Endothelial cell of umbilical vein (primary cell): ENCODE measurements at regions not wholly inside any gene's neighbourhood (a gene's known extent, or its start where the extent isn't known, plus 50 kb on each side); places are given as distances from the start of the nearest gene placed in this dataset.

Experiments
- BruUV-seq: library from RNA; stranded (reverse); fragments of 400-500 nt; replicated peaks from 2 replicates; lab custom pipeline; 2021; lab: Mats Ljungman, UMichigan
- CTCF ChIA-PET: fragments of 300-600, 350-600 bp; sonication (Branson Sonifier 250); formaldehyde crosslinking; loops from one replicate; lab custom pipeline; 2021; ENCODE audit warnings: antibody characterized with exemption, inconsistent platforms; lab: Charles Lee
- POLR2A ChIA-PET: fragments of 300-600, 350-600 bp; sonication (Branson Sonifier 250); formaldehyde crosslinking; loops from one replicate; lab custom pipeline; 2021; ENCODE audit warnings: antibody characterized with exemption, inconsistent platforms; lab: Charles Lee
- DNase-seq: peaks from one replicate; pipeline ENCODE4 v3.0.0-alpha.2; 2011; ENCODE audit warnings: low read depth, low spot score
- FAIRE-seq: peaks from 2 replicates; lab custom pipeline; 2011; peaks lifted over from hg19 to GRCh38; lab: Jason Lieb, UNC
- H2AFZ ChIP-seq: 2 replicates; pipeline ENCODE4 v1.6.0; 2012; ENCODE audit warnings: low read depth, low read length, control low read depth, inconsistent platforms
- H3K27ac ChIP-seq: 2 replicates; pipeline ENCODE4 v1.5.1; 2011; ENCODE audit warnings: low read depth, mild to moderate bottlenecking, control low read depth, low read length, moderate library complexity; ENCODE audit not compliant: insufficient read depth
- H3K27me3 ChIP-seq, 2 experiments: 2 replicates each; pipeline versions ENCODE4 v1.6.0 to v1.6.1; 2011; ENCODE audit warnings: low read length in 2 of 2, mixed read lengths in 1 of 2; ENCODE audit not compliant: control insufficient read depth in 2 of 2, insufficient read depth in 2 of 2
- H3K36me3 ChIP-seq, 2 experiments: 2 replicates in 1 of 2; 3 replicates in 1 of 2; pipeline ENCODE4 v1.5.1; 2011; ENCODE audit warnings: low read length in 2 of 2, mild to moderate bottlenecking in 1 of 2, moderate library complexity in 1 of 2; ENCODE audit not compliant: control insufficient read depth in 2 of 2, insufficient read depth in 2 of 2; ENCODE audit errors: extremely low read depth in 1 of 2
- H3K4me1 ChIP-seq: 3 replicates; pipeline ENCODE4 v1.5.1; 2011; ENCODE audit warnings: mild to moderate bottlenecking, low read length; ENCODE audit not compliant: control insufficient read depth, insufficient read depth; ENCODE audit errors: extremely low read depth
- H3K4me2 ChIP-seq: 2 replicates; pipeline ENCODE4 v1.6.1; 2011; ENCODE audit warnings: low read length, control low read depth, mixed read lengths; ENCODE audit not compliant: insufficient read depth
- H3K4me3 ChIP-seq, 3 experiments: fragments of 200-600 bp in 1 of 3; sonication (generic), shearing (Covaris generic) in 1 of 3; replicated peaks in 1 of 3; 2 replicates each; pipeline ENCODE4 v1.5.1; 2011 to 2016; ENCODE audit warnings: control low read depth in 3 of 3, low read length in 3 of 3, mild to moderate bottlenecking in 2 of 3, inconsistent platforms in 1 of 3, low read depth in 1 of 3, moderate library complexity in 1 of 3; ENCODE audit not compliant: insufficient read depth in 1 of 3
- H3K79me2 ChIP-seq: 2 replicates; pipeline ENCODE4 v1.6.0; 2012; ENCODE audit warnings: low read length, inconsistent platforms; ENCODE audit not compliant: control insufficient read depth, insufficient read depth
- H3K9ac ChIP-seq: replicated peaks from 2 replicates; pipeline ENCODE3; 2011; ENCODE audit warnings: low read length, control low read depth; ENCODE audit not compliant: insufficient read depth; ENCODE audit errors: extremely low read depth
- H3K9me1 ChIP-seq: replicated peaks from 3 replicates; pipeline ENCODE4 v1.6.0; 2011; ENCODE audit warnings: mild to moderate bottlenecking, low read length; ENCODE audit not compliant: control insufficient read depth, insufficient read depth; ENCODE audit errors: extremely low read depth
- H3K9me3 ChIP-seq: replicated peaks from 2 replicates; pipeline ENCODE4 v1.5.1; 2012; ENCODE audit warnings: low read length, inconsistent platforms; ENCODE audit not compliant: control insufficient read depth, insufficient read depth
- H4K20me1 ChIP-seq: replicated peaks from 2 replicates; pipeline ENCODE3; 2011; ENCODE audit warnings: mild to moderate bottlenecking, low read length; ENCODE audit not compliant: control insufficient read depth, insufficient read depth; ENCODE audit errors: extremely low read depth
- EZH2 ChIP-seq: IDR thresholded peaks from 2 replicates; pipeline ENCODE4 v1.6.1; 2012; ENCODE audit warnings: borderline replicate concordance, low read depth, mild to moderate bottlenecking, moderate library complexity, low read length, inconsistent platforms; ENCODE audit not compliant: severe bottlenecking
- FOS ChIP-seq: IDR thresholded peaks from 2 replicates; pipeline ENCODE4 v1.6.1; 2011; ENCODE audit warnings: mild to moderate bottlenecking, low read length, moderate library complexity, borderline replicate concordance; ENCODE audit not compliant: insufficient read depth
- GATA2 ChIP-seq: IDR thresholded peaks from 2 replicates; pipeline ENCODE4 v1.7.0; 2011; ENCODE audit warnings: low read depth, mild to moderate bottlenecking, moderate library complexity, mixed read lengths, low read length; ENCODE audit not compliant: insufficient read length, insufficient read depth
- JUN ChIP-seq: IDR thresholded peaks from 2 replicates; pipeline ENCODE4 v1.6.1; 2011; ENCODE audit warnings: borderline replicate concordance, low read depth; ENCODE audit not compliant: insufficient read length, insufficient read depth
- MYC ChIP-seq: IDR thresholded peaks from one replicate; pipeline ENCODE4 v1.6.1; 2011; ENCODE audit warnings: mild to moderate bottlenecking, low read depth, low read length
- POLR2A ChIP-seq: IDR thresholded peaks from 2 replicates; pipeline ENCODE4 v1.6.1; 2012; ENCODE audit warnings: low read depth, mild to moderate bottlenecking, control low read depth, low read length
- POLR2AphosphoS5 ChIP-seq: IDR thresholded peaks from 2 replicates; pipeline ENCODE4 v1.6.1; 2012; ENCODE audit warnings: low read depth, mild to moderate bottlenecking, control low read depth, low read length, moderate library complexity; ENCODE audit not compliant: insufficient read depth
- dilution Hi-C: fragments of 300-500 bp; cut with MboI; formaldehyde crosslinking; loops from one replicate; pipeline ENCODE4 v1.15.0; 2019; ENCODE audit warnings: low sequenced_read_pairs; ENCODE audit not compliant: extremely low pct_ligation_motif_present
- intact Hi-C: fragments of 100-400 bp; cut with micrococcal nuclease; formaldehyde crosslinking; loops from one replicate; pipeline ENCODE4 v1.10.0; 2022
- TF ChIP-seq, protein P1 (sequence below): IDR thresholded peaks from 2 replicates; pipeline ENCODE4 v1.6.1; 2011; ENCODE audit not compliant: insufficient read depth, insufficient read length
- TF ChIP-seq, protein P2 (sequence below), 2 donors: IDR thresholded peaks; 1 replicate in 1 of 2; 2 replicates in 1 of 2; pipeline ENCODE4 v1.5.1; 2011; ENCODE audit warnings: low read length in 2 of 2, mild to moderate bottlenecking in 2 of 2, moderate library complexity in 2 of 2, control low read depth in 1 of 2, inconsistent platforms in 1 of 2, low read depth in 1 of 2; ENCODE audit not compliant: insufficient read depth in 1 of 2; ENCODE audit errors: extremely low read depth in 1 of 2

DNA sequence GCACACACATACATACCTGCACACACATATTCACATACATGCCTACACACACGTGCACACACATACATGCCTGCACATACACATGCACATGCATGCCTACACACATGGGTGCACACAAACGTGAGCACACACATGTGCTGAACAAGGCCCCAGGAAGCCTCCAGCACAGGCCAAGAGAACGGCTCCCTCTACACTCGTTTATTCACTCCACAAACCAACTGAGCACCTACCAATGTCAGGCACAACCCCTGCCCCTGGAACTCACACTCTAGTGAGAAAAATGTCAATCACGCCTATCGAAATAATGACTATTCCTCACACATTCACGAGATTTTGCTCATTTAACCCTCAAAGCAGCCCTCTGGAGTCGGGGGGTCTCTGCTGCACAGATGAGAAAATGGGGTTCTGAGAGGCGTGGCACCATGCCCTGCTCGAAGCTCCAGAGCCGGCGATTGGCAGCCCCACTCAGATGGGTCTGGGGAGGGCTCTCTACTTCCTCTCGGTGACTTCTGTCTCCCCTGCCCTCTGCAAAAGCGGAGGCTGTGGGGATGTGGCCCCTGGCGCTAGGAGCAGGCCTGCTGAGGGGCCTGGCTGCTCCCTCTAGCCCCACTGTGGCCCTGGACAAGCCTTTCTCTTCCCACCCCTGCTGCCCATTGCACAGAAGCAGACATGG, 90.2 kb upstream of the RUNX3 start:
- POLR2A ChIA-PET = no interaction called here
- dilution Hi-C loops = no loop called here

More for the DNA sequence above, 90.2 kb upstream of the RUNX3 start:
- Histone ChIP-seq H3K9me3 (no peaks in the 10 kb centered on the region), H3K27me3 (no peaks in the 10 kb centered on the region), H3K4me3 (no peak overlapping the region), H3K4me2 (no peak overlapping the region), H2AFZ (no peak overlapping the region), H3K9me1 (no peaks in the 10 kb centered on the region), H3K36me3 (no peaks in the 10 kb centered on the region), H4K20me1 (no peaks in the 10 kb centered on the region), H3K9ac (no peak overlapping the region), H3K27ac (no peak overlapping the region), H3K79me2 (no peaks in the 10 kb centered on the region), H3K4me1 (no peaks in the 10 kb centered on the region)
- CTCF ChIA-PET = no interaction called here
- TF ChIP-seq JUN (no peak), EZH2 (no peak), POLR2AphosphoS5 (no peak), FOS (no peak), GATA2 (no peak), MYC (no peak), POLR2A (no peak)
- TF ChIP-seq, protein P1, sequence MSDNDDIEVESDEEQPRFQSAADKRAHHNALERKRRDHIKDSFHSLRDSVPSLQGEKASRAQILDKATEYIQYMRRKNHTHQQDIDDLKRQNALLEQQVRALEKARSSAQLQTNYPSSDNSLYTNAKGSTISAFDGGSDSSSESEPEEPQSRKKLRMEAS = no peak
- TF ChIP-seq, protein P2, sequence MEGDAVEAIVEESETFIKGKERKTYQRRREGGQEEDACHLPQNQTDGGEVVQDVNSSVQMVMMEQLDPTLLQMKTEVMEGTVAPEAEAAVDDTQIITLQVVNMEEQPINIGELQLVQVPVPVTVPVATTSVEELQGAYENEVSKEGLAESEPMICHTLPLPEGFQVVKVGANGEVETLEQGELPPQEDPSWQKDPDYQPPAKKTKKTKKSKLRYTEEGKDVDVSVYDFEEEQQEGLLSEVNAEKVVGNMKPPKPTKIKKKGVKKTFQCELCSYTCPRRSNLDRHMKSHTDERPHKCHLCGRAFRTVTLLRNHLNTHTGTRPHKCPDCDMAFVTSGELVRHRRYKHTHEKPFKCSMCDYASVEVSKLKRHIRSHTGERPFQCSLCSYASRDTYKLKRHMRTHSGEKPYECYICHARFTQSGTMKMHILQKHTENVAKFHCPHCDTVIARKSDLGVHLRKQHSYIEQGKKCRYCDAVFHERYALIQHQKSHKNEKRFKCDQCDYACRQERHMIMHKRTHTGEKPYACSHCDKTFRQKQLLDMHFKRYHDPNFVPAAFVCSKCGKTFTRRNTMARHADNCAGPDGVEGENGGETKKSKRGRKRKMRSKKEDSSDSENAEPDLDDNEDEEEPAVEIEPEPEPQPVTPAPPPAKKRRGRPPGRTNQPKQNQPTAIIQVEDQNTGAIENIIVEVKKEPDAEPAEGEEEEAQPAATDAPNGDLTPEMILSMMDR (IDR thresholded peaks at IDR 0.05; ENCODE audit: extremely low read depth in 1 of 2, insufficient read depth in 1 of 2, low read depth in 1 of 2, low read length in 2 of 2) = no peak
- FAIRE-seq (no peak), DNase-seq (no peak)
- BruUV-seq = no TSS peak
- intact Hi-C loops = no loop called here
